ENCODE measurements at regions not wholly inside any gene's neighbourhood (a gene's known extent, or its start where the extent isn't known, plus 50 kb on each side); places are given as distances from the start of the nearest gene placed in this dataset.
A peak's percentile ranks its signal among the peaks of the same experiment; 100 is the strongest.
"Not testable (repeated sequence)": the region's sequence is repeated elsewhere in the genome, so short reads cannot be mapped to it uniquely, and the experiment has no call there.

- H3K4me3 ChIP-seq (ENCODE audit: low read depth, low read length); DNase-seq (ENCODE audit: low read depth): not testable (repeated sequence)
Observed at GRCh38 chr7:6930081-6930635, 104.1 kb upstream of the CCZ1B start.

GRCh38 chr7:6930787-6931186 is 104.7 kb upstream of the CCZ1B start:
- not testable (repeated sequence) for H3K4me3 ChIP-seq (ENCODE audit: low read depth, low read length); DNase-seq (ENCODE audit: low read depth)
- TF ChIP-seq CTCF (IDR thresholded peaks at IDR 0.05; ENCODE audit: insufficient read depth, low read length) = peak; percentile 35

- not testable (repeated sequence) for DNase-seq (ENCODE audit: low read depth); H3K4me3 ChIP-seq (ENCODE audit: low read depth, low read length)
Observed at GRCh38 chr7:6931456-6931855, 105.4 kb upstream of the CCZ1B start.

- not testable (repeated sequence) for H3K4me3 ChIP-seq (ENCODE audit: low read depth, low read length); DNase-seq (ENCODE audit: low read depth)
Observed at GRCh38 chr7:6933954-6934632, 108.0 kb upstream of the CCZ1B start.

GRCh38 chr7:6934981-6935380 is 108.9 kb upstream of the CCZ1B start:
- TF ChIP-seq CTCF (IDR thresholded peaks at IDR 0.05; ENCODE audit: insufficient read depth, low read length) = no peak
- H3K4me3 ChIP-seq (ENCODE audit: low read depth, low read length) = no peak overlapping the region
- DNase-seq (ENCODE audit: low read depth) = no peak

- not testable (repeated sequence) for H3K4me3 ChIP-seq (ENCODE audit: low read depth, low read length); DNase-seq (ENCODE audit: low read depth)
Observed at GRCh38 chr7:6936626-6937025, 110.6 kb upstream of the CCZ1B start.

- peak; percentile 17 for DNase-seq (ENCODE audit: low read depth)
- not testable (repeated sequence) for H3K4me3 ChIP-seq (ENCODE audit: low read depth, low read length)
Observed at GRCh38 chr7:6937746-6938145, 111.7 kb upstream of the CCZ1B start.

- H3K4me3 ChIP-seq (ENCODE audit: low read depth, low read length) = not testable (repeated sequence)
- peak; percentile 17 for DNase-seq (ENCODE audit: low read depth)
- peak; percentile 41 for TF ChIP-seq CTCF (IDR thresholded peaks at IDR 0.05; ENCODE audit: insufficient read depth, low read length)
Observed at GRCh38 chr7:6938284-6938683, 112.2 kb upstream of the CCZ1B start.

- not testable (repeated sequence) for H3K4me3 ChIP-seq (ENCODE audit: low read depth, low read length); DNase-seq (ENCODE audit: low read depth)
Observed at GRCh38 chr7:6939126-6939525, 113.1 kb upstream of the CCZ1B start.

- not testable (repeated sequence) for H3K4me3 ChIP-seq (ENCODE audit: low read depth, low read length); DNase-seq (ENCODE audit: low read depth)
Observed at GRCh38 chr7:6939896-6940295, 113.8 kb upstream of the CCZ1B start.

- not testable (repeated sequence) for DNase-seq (ENCODE audit: low read depth); H3K4me3 ChIP-seq (ENCODE audit: low read depth, low read length)
Observed at GRCh38 chr7:6946873-6947272, 120.8 kb upstream of the CCZ1B start.

- not testable (repeated sequence) for H3K4me3 ChIP-seq (ENCODE audit: low read depth, low read length)
- DNase-seq (ENCODE audit: low read depth) = peak; percentile 10
Observed at GRCh38 chr7:6950231-6950630, 124.2 kb upstream of the CCZ1B start.

- not testable (repeated sequence) for H3K4me3 ChIP-seq (ENCODE audit: low read depth, low read length); DNase-seq (ENCODE audit: low read depth)
Observed at GRCh38 chr7:6951553-6951952, 125.5 kb upstream of the CCZ1B start.

All from fibroblast of the aortic adventitia (primary cell).